ENCODE measurements at regions not wholly inside any gene's neighbourhood (a gene's known extent, or its start where the extent isn't known, plus 50 kb on each side); places are given as distances from the start of the nearest gene placed in this dataset.

GRCh38 chr6:132218059-132218696 lies 183.1 kb downstream of the MOXD1 start:
- TF ChIP-seq RAD21 (IDR thresholded peaks at IDR 0.05; ENCODE audit: low read depth) (peak; percentile 57), CEBPB (IDR thresholded peaks at IDR 0.05) (no peak)

- no peak for TF ChIP-seq FOXM1 (IDR thresholded peaks at IDR 0.05; ENCODE audit: borderline replicate concordance, low read depth)
- no peak for TF ChIP-seq ZBTB7A (IDR thresholded peaks at IDR 0.05; ENCODE audit: low read depth)
- TF ChIP-seq CEBPB (IDR thresholded peaks at IDR 0.05): no peak
- TF ChIP-seq EP300 (IDR thresholded peaks at IDR 0.05; ENCODE audit: borderline replicate concordance): no peak
- TF ChIP-seq TAF1 (IDR thresholded peaks at IDR 0.05; ENCODE audit: low read depth): no peak
- TF ChIP-seq MAX (IDR thresholded peaks at IDR 0.05): no peak
- TF ChIP-seq USF1 (IDR thresholded peaks at IDR 0.05): no peak
- TF ChIP-seq EGR1 (IDR thresholded peaks at IDR 0.05): no peak
These were observed 185.5 kb downstream of the MOXD1 start for GRCh38 chr6:132215805-132216204.

GRCh38 chr6:132214716-132215115 lies 186.6 kb downstream of the MOXD1 start:
- TF ChIP-seq EP300 (IDR thresholded peaks at IDR 0.05; ENCODE audit: borderline replicate concordance): no peak
- no peak for TF ChIP-seq YY1 (IDR thresholded peaks at IDR 0.05; ENCODE audit: low read depth)
- no peak for TF ChIP-seq TEAD4 (IDR thresholded peaks at IDR 0.05)
- no peak for TF ChIP-seq EGR1 (IDR thresholded peaks at IDR 0.05)
- TF ChIP-seq TAF1 (IDR thresholded peaks at IDR 0.05; ENCODE audit: low read depth): no peak
- TF ChIP-seq TCF12 (IDR thresholded peaks at IDR 0.05; ENCODE audit: low read depth): no peak
- no peak for TF ChIP-seq CREB1 (IDR thresholded peaks at IDR 0.05; ENCODE audit: low read depth)
- no peak for TF ChIP-seq RAD21 (IDR thresholded peaks at IDR 0.05; ENCODE audit: low read depth)
- no peak for TF ChIP-seq FOXM1 (IDR thresholded peaks at IDR 0.05; ENCODE audit: borderline replicate concordance, low read depth)
- no peak for TF ChIP-seq NFIC (IDR thresholded peaks at IDR 0.05)
- no peak for TF ChIP-seq ZBTB7A (IDR thresholded peaks at IDR 0.05; ENCODE audit: low read depth)
- TF ChIP-seq MAX (IDR thresholded peaks at IDR 0.05): no peak
- no peak for TF ChIP-seq CEBPB (IDR thresholded peaks at IDR 0.05)
- TF ChIP-seq USF1 (IDR thresholded peaks at IDR 0.05): no peak
- no peak for TF ChIP-seq REST (IDR thresholded peaks at IDR 0.05; ENCODE audit: low read depth)

GRCh38 chr6:132213732-132214131 lies 187.5 kb downstream of the MOXD1 start:
- TF ChIP-seq REST (IDR thresholded peaks at IDR 0.05; ENCODE audit: low read depth) (no peak), NFIC (IDR thresholded peaks at IDR 0.05) (no peak), YY1 (IDR thresholded peaks at IDR 0.05; ENCODE audit: low read depth) (no peak), EP300 (IDR thresholded peaks at IDR 0.05; ENCODE audit: borderline replicate concordance) (no peak), ZBTB7A (IDR thresholded peaks at IDR 0.05; ENCODE audit: low read depth) (no peak), TCF12 (IDR thresholded peaks at IDR 0.05; ENCODE audit: low read depth) (no peak), FOXM1 (IDR thresholded peaks at IDR 0.05; ENCODE audit: borderline replicate concordance, low read depth) (no peak), TEAD4 (IDR thresholded peaks at IDR 0.05) (no peak), RAD21 (IDR thresholded peaks at IDR 0.05; ENCODE audit: low read depth) (no peak), MAX (IDR thresholded peaks at IDR 0.05) (no peak), CREB1 (IDR thresholded peaks at IDR 0.05; ENCODE audit: low read depth) (no peak), CEBPB (IDR thresholded peaks at IDR 0.05) (no peak), TAF1 (IDR thresholded peaks at IDR 0.05; ENCODE audit: low read depth) (no peak)

- no peak for TF ChIP-seq NFIC (IDR thresholded peaks at IDR 0.05)
- no peak for TF ChIP-seq MAX (IDR thresholded peaks at IDR 0.05)
- TF ChIP-seq CREB1 (IDR thresholded peaks at IDR 0.05; ENCODE audit: low read depth): no peak
- no peak for TF ChIP-seq ZBTB7A (IDR thresholded peaks at IDR 0.05; ENCODE audit: low read depth)
- TF ChIP-seq USF1 (IDR thresholded peaks at IDR 0.05): no peak
- TF ChIP-seq YY1 (IDR thresholded peaks at IDR 0.05; ENCODE audit: low read depth): no peak
These were observed 188.1 kb downstream of the MOXD1 start for GRCh38 chr6:132213191-132213590.

All from Ishikawa (cell line).